Coronary artery (tissue), 2 donors: ENCODE measurements at regions not wholly inside any gene's neighbourhood (a gene's known extent, or its start where the extent isn't known, plus 50 kb on each side); places are given as distances from the start of the nearest gene placed in this dataset.
"Not testable (repeated sequence)": the region's sequence is repeated elsewhere in the genome, so short reads cannot be mapped to it uniquely, and the experiment has no call there.

Experiments used
- DNase-seq: peaks from one replicate; pipeline ENCODE4 v3.0.0-alpha.2; 2017; ENCODE audit warnings: low spot score
- H3K27ac ChIP-seq, 2 donors: fragments of 200-600 bp; sonication (generic); one replicate each; pipeline ENCODE4 v1.5.1; 2016 to 2019
- H3K4me3 ChIP-seq: fragments of 200-600 bp; sonication (generic); 2 replicates; pipeline ENCODE4 v1.5.1; 2016; ENCODE audit warnings: mild to moderate bottlenecking, moderate library complexity
- CTCF ChIP-seq: fragments of 200-600 bp; sonication (generic); IDR thresholded peaks from one replicate; pipeline ENCODE4 v1.5.1; 2019; ENCODE audit warnings: antibody characterized with exemption

GRCh38 chr11:110514967-110515366 is 85.2 kb downstream of the FDX1 start:
- DNase-seq, result no peak
- H3K27ac ChIP-seq, result no peak overlapping the region
- H3K4me3 ChIP-seq, result no peak overlapping the region
- TF ChIP-seq CTCF, result no peak

GRCh38 chr11:110517381-110517780 is 87.6 kb downstream of the FDX1 start:
- H3K4me3 ChIP-seq, DNase-seq, H3K27ac ChIP-seq: not testable (repeated sequence)

GRCh38 chr11:110518809-110519514 is 89.2 kb downstream of the FDX1 start:
- no peak overlapping the region for H3K27ac ChIP-seq
- DNase-seq, result no peak
- TF ChIP-seq CTCF, result no peak
- no peak overlapping the region for H3K4me3 ChIP-seq

- TF ChIP-seq CTCF, result no peak
- Histone ChIP-seq H3K4me3 (no peak overlapping the region), H3K27ac (no peak overlapping the region)
- no peak for DNase-seq
These were observed 90.0 kb downstream of the FDX1 start for GRCh38 chr11:110519796-110520195.

- no peak for TF ChIP-seq CTCF
- Histone ChIP-seq H3K4me3 (no peak overlapping the region), H3K27ac (no peak overlapping the region)
- DNase-seq, result no peak
These were observed 92.7 kb downstream of the FDX1 start for GRCh38 chr11:110522471-110522870.

GRCh38 chr11:110524238-110524637 is 94.5 kb downstream of the FDX1 start:
- Histone ChIP-seq H3K27ac (no peak overlapping the region), H3K4me3 (no peak overlapping the region)
- no peak for TF ChIP-seq CTCF
- DNase-seq, result no peak

- no peak for DNase-seq
- TF ChIP-seq CTCF, result no peak
- Histone ChIP-seq H3K27ac (peak overlapping the region in 1 of 2 donors; percentile 8), H3K4me3 (no peak overlapping the region)
These were observed 96.1 kb downstream of the FDX1 start for GRCh38 chr11:110525883-110526282.
